ENCODE measurements at regions not wholly inside any gene's neighbourhood (a gene's known extent, or its start where the extent isn't known, plus 50 kb on each side); places are given as distances from the start of the nearest gene placed in this dataset.
"Not testable (repeated sequence)": the region's sequence is repeated elsewhere in the genome, so short reads cannot be mapped to it uniquely, and the experiment has no call there.

DNA sequence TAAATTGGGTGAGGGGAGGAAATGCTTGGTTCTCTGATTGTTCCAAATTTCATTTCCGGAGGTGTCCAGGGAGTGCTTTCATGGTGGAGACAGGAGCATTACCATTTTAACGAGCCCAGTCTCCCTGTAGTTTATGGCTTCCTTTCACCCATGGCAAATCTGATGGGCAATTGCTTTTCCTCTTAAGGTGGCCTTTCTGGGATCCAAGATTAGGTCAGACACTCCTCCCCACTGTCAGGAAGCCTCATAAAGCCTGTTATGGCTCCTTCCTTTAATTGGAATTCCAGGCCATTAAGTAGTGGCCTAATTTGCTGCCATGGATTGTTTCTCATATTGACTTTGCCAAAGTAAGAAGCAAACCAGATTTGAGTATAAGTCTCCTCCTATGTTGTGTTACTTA lies 157.8 kb downstream of the PDCD6IP start:
- no peak overlapping the region for H3K4me3 ChIP-seq (ENCODE audit: low read depth in 1 of 2, low read length in 2 of 2)
- no peak overlapping the region for H3K27ac ChIP-seq (ENCODE audit: low read depth, low read length)
- H3K27me3 ChIP-seq (ENCODE audit: control insufficient read depth in 1 of 2, insufficient read depth in 2 of 2, low read length in 2 of 2), result no peaks in the 10 kb centered on the region
- no peak overlapping the region for H3K9ac ChIP-seq (ENCODE audit: low read depth in 1 of 2, low read length in 2 of 2)
- H3K36me3 ChIP-seq (ENCODE audit: control insufficient read depth in 1 of 2, insufficient read depth in 2 of 2, low read length in 2 of 2), result no peaks in the 10 kb centered on the region
- H3K9me3 ChIP-seq (ENCODE audit: control insufficient read depth in 1 of 2, low read length in 2 of 2), result no peaks in the 10 kb centered on the region
- H3K4me1 ChIP-seq (ENCODE audit: control insufficient read depth in 1 of 2, insufficient read depth in 2 of 2, low read length in 2 of 2), result no peaks in the 10 kb centered on the region

- Histone ChIP-seq H3K9ac (ENCODE audit: low read depth in 1 of 2, low read length in 2 of 2) (no peak overlapping the region), H3K9me3 (ENCODE audit: control insufficient read depth in 1 of 2, low read length in 2 of 2) (no peaks in the 10 kb centered on the region), H3K4me3 (ENCODE audit: low read depth in 1 of 2, low read length in 2 of 2) (no peak overlapping the region), H3K27me3 (ENCODE audit: control insufficient read depth in 1 of 2, insufficient read depth in 2 of 2, low read length in 2 of 2) (no peaks in the 10 kb centered on the region), H3K36me3 (ENCODE audit: control insufficient read depth in 1 of 2, insufficient read depth in 2 of 2, low read length in 2 of 2) (no peaks in the 10 kb centered on the region), H3K4me1 (ENCODE audit: control insufficient read depth in 1 of 2, insufficient read depth in 2 of 2, low read length in 2 of 2) (no peaks in the 10 kb centered on the region), H3K27ac (ENCODE audit: low read depth, low read length) (no peak overlapping the region)
These were observed 158.3 kb downstream of the PDCD6IP start for GRCh38 chr3:33956776-33957175.

GRCh38 chr3:33957176-33957575 lies 158.7 kb downstream of the PDCD6IP start:
- no peaks in the 10 kb centered on the region for H3K36me3 ChIP-seq (ENCODE audit: control insufficient read depth in 1 of 2, insufficient read depth in 2 of 2, low read length in 2 of 2)
- no peaks in the 10 kb centered on the region for H3K27me3 ChIP-seq (ENCODE audit: control insufficient read depth in 1 of 2, insufficient read depth in 2 of 2, low read length in 2 of 2)
- no peaks in the 10 kb centered on the region for H3K4me1 ChIP-seq (ENCODE audit: control insufficient read depth in 1 of 2, insufficient read depth in 2 of 2, low read length in 2 of 2)
- no peak overlapping the region for H3K4me3 ChIP-seq (ENCODE audit: low read depth in 1 of 2, low read length in 2 of 2)
- no peak overlapping the region for H3K9ac ChIP-seq (ENCODE audit: low read depth in 1 of 2, low read length in 2 of 2)
- no peaks in the 10 kb centered on the region for H3K9me3 ChIP-seq (ENCODE audit: control insufficient read depth in 1 of 2, low read length in 2 of 2)
- H3K27ac ChIP-seq (ENCODE audit: low read depth, low read length), result no peak overlapping the region

GRCh38 chr3:33958661-33959060 lies 160.2 kb downstream of the PDCD6IP start:
- H3K27me3 ChIP-seq (ENCODE audit: control insufficient read depth in 1 of 2, insufficient read depth in 2 of 2, low read length in 2 of 2), result no peaks in the 10 kb centered on the region
- H3K4me1 ChIP-seq (ENCODE audit: control insufficient read depth in 1 of 2, insufficient read depth in 2 of 2, low read length in 2 of 2), result no peaks in the 10 kb centered on the region
- H3K9ac ChIP-seq (ENCODE audit: low read depth in 1 of 2, low read length in 2 of 2), result no peak overlapping the region
- no peak overlapping the region for H3K27ac ChIP-seq (ENCODE audit: low read depth, low read length)
- no peaks in the 10 kb centered on the region for H3K36me3 ChIP-seq (ENCODE audit: control insufficient read depth in 1 of 2, insufficient read depth in 2 of 2, low read length in 2 of 2)
- H3K9me3 ChIP-seq (ENCODE audit: control insufficient read depth in 1 of 2, low read length in 2 of 2), result no peaks in the 10 kb centered on the region
- H3K4me3 ChIP-seq (ENCODE audit: low read depth in 1 of 2, low read length in 2 of 2), result no peak overlapping the region

GRCh38 chr3:33962396-33962795 lies 164.0 kb downstream of the PDCD6IP start:
- Histone ChIP-seq H3K4me1 (ENCODE audit: control insufficient read depth in 1 of 2, insufficient read depth in 2 of 2, low read length in 2 of 2) (no peaks in the 10 kb centered on the region), H3K9ac (ENCODE audit: low read depth in 1 of 2, low read length in 2 of 2) (no peak overlapping the region), H3K27me3 (ENCODE audit: control insufficient read depth in 1 of 2, insufficient read depth in 2 of 2, low read length in 2 of 2) (no peaks in the 10 kb centered on the region), H3K27ac (ENCODE audit: low read depth, low read length) (no peak overlapping the region), H3K36me3 (ENCODE audit: control insufficient read depth in 1 of 2, insufficient read depth in 2 of 2, low read length in 2 of 2) (no peaks in the 10 kb centered on the region), H3K4me3 (ENCODE audit: low read depth in 1 of 2, low read length in 2 of 2) (no peak overlapping the region), H3K9me3 (ENCODE audit: control insufficient read depth in 1 of 2, low read length in 2 of 2) (no peaks in the 10 kb centered on the region)

DNA sequence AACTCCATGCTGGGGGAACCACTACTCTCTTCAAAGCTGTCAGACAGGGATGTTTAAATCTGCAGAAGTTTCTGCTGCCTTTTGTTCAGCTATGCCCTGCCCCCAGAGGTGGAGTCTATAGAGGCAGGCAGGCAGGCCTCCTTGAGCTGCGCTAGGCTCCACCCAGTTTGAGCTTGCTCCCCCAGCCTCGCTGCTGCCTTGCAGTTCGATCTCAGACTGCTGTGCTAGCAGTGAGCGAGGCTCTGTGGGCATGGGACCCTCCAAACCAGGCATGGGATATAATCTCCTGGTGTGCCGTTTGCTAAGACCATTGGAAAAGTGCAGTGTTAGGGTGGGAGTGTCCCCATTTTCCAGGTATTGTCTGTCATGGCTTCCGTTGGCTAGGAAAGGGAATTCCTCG lies 171.8 kb downstream of the PDCD6IP start:
- H3K9me3 ChIP-seq (ENCODE audit: control insufficient read depth in 1 of 2, low read length in 2 of 2); H3K9ac ChIP-seq (ENCODE audit: low read depth in 1 of 2, low read length in 2 of 2); H3K36me3 ChIP-seq (ENCODE audit: control insufficient read depth in 1 of 2, insufficient read depth in 2 of 2, low read length in 2 of 2): not testable (repeated sequence)

DNA sequence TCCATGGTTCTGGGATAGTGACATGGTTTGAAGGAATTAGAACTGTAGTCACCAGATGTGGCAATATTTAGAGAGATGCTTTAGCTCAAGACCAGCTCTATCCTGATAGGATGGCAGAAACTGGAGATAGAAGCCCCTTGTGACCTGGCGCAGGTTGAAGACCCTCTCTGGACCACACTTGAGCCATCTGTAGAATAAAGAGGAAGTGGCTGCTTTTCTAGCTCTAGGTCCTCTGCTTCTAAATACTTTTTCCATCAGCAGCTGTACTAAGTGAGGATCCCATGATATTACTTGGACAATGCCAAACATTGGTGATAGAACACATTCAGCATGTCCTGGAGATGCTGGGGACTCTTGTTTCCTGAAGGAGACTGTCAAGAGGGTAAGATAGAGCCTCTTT lies 172.6 kb downstream of the PDCD6IP start:
- no peaks in the 10 kb centered on the region for H3K4me1 ChIP-seq (ENCODE audit: control insufficient read depth in 1 of 2, insufficient read depth in 2 of 2, low read length in 2 of 2)
- no peak overlapping the region for H3K9ac ChIP-seq (ENCODE audit: low read depth in 1 of 2, low read length in 2 of 2)
- no peak overlapping the region for H3K4me3 ChIP-seq (ENCODE audit: low read depth in 1 of 2, low read length in 2 of 2)
- no peaks in the 10 kb centered on the region for H3K36me3 ChIP-seq (ENCODE audit: control insufficient read depth in 1 of 2, insufficient read depth in 2 of 2, low read length in 2 of 2)
- H3K27me3 ChIP-seq (ENCODE audit: control insufficient read depth in 1 of 2, insufficient read depth in 2 of 2, low read length in 2 of 2), result no peaks in the 10 kb centered on the region
- H3K27ac ChIP-seq (ENCODE audit: low read depth, low read length), result no peak overlapping the region
- H3K9me3 ChIP-seq (ENCODE audit: control insufficient read depth in 1 of 2, low read length in 2 of 2), result peaks cover 0 to 4% of the 10 kb centered on the region in 2 donors

More for the DNA sequence above, 171.8 kb downstream of the PDCD6IP start:
- H3K4me1 ChIP-seq (ENCODE audit: control insufficient read depth in 1 of 2, insufficient read depth in 2 of 2, low read length in 2 of 2); H3K27ac ChIP-seq (ENCODE audit: low read depth, low read length); H3K27me3 ChIP-seq (ENCODE audit: control insufficient read depth in 1 of 2, insufficient read depth in 2 of 2, low read length in 2 of 2); H3K4me3 ChIP-seq (ENCODE audit: low read depth in 1 of 2, low read length in 2 of 2): not testable (repeated sequence)

DNA sequence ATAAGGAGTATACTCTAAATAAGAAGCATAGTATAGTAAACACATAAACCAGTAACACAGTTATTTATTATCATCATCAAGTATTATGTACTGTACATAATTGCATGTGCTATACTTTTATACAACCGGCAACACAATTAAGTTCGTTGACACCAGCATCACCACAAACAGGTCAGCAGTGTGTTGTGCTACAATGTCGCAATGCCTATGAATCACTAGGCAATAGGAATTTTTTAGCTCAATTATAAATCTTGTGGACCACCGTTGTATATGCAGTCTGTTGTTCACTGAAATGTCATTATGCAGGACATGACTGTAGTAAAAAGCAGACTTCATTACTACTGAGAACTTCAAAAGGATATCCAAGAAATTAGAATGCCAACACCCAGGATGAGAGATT lies 177.0 kb downstream of the PDCD6IP start:
- no peaks in the 10 kb centered on the region for H3K27me3 ChIP-seq (ENCODE audit: control insufficient read depth in 1 of 2, insufficient read depth in 2 of 2, low read length in 2 of 2)
- no peaks in the 10 kb centered on the region for H3K4me1 ChIP-seq (ENCODE audit: control insufficient read depth in 1 of 2, insufficient read depth in 2 of 2, low read length in 2 of 2)
- H3K4me3 ChIP-seq (ENCODE audit: low read depth in 1 of 2, low read length in 2 of 2), result no peak overlapping the region
- peaks cover 0 to 3% of the 10 kb centered on the region in 2 donors for H3K9me3 ChIP-seq (ENCODE audit: control insufficient read depth in 1 of 2, low read length in 2 of 2)
- H3K36me3 ChIP-seq (ENCODE audit: control insufficient read depth in 1 of 2, insufficient read depth in 2 of 2, low read length in 2 of 2), result no peaks in the 10 kb centered on the region
- no peak overlapping the region for H3K9ac ChIP-seq (ENCODE audit: low read depth in 1 of 2, low read length in 2 of 2)
- H3K27ac ChIP-seq (ENCODE audit: low read depth, low read length), result no peak overlapping the region

DNA sequence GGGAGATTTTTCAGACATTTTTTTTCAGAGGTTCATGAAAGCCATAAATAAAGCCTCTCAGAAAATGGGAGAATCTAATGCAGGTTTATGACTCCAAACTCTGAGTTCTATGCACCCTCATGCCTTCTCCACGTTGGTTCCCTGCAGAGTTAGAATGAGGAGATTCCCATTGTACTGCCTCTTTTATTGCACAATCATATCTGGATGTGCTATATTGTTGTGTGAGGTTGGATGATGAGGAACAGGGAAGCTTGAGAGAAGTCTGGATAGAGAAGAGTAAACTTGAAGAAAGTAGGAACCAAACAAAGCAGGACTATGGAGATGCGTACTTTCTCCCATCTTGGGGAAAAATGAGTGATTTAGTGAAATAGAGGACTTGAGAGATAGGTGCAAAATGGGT lies 178.8 kb downstream of the PDCD6IP start:
- no peaks in the 10 kb centered on the region for H3K9me3 ChIP-seq (ENCODE audit: control insufficient read depth in 1 of 2, low read length in 2 of 2)

DNA sequence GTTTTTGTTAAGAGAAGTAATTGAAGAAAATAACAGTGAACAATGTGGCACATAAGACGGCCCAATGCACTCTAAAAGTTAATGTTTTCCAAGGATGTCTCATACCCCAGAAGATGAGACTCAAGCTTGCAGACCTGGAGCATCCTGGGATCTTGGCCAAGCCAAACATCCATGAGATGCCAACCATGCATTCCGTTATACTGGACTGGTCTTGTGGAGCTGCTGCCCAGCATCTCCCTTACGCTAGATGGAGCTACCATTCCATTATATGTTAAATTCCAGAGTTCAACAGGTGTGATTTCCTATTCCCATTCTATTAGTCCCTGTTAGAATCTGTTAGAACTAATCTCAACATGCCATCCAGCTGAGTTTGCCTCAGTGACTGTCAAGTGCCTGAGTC lies 181.8 kb downstream of the PDCD6IP start:
- no peaks in the 10 kb centered on the region for H3K4me1 ChIP-seq (ENCODE audit: control insufficient read depth in 1 of 2, insufficient read depth in 2 of 2, low read length in 2 of 2)
- H3K27me3 ChIP-seq (ENCODE audit: control insufficient read depth in 1 of 2, insufficient read depth in 2 of 2, low read length in 2 of 2), result no peaks in the 10 kb centered on the region
- no peaks in the 10 kb centered on the region for H3K36me3 ChIP-seq (ENCODE audit: control insufficient read depth in 1 of 2, insufficient read depth in 2 of 2, low read length in 2 of 2)
- H3K27ac ChIP-seq (ENCODE audit: low read depth, low read length), result no peak overlapping the region
- no peak overlapping the region for H3K9ac ChIP-seq (ENCODE audit: low read depth in 1 of 2, low read length in 2 of 2)
- H3K4me3 ChIP-seq (ENCODE audit: low read depth in 1 of 2, low read length in 2 of 2), result no peak overlapping the region
- H3K9me3 ChIP-seq (ENCODE audit: control insufficient read depth in 1 of 2, low read length in 2 of 2), result no peaks in the 10 kb centered on the region

More for the DNA sequence above, 178.8 kb downstream of the PDCD6IP start:
- Histone ChIP-seq H3K27me3 (ENCODE audit: control insufficient read depth in 1 of 2, insufficient read depth in 2 of 2, low read length in 2 of 2) (no peaks in the 10 kb centered on the region), H3K9ac (ENCODE audit: low read depth in 1 of 2, low read length in 2 of 2) (no peak overlapping the region), H3K4me3 (ENCODE audit: low read depth in 1 of 2, low read length in 2 of 2) (no peak overlapping the region), H3K36me3 (ENCODE audit: control insufficient read depth in 1 of 2, insufficient read depth in 2 of 2, low read length in 2 of 2) (no peaks in the 10 kb centered on the region), H3K27ac (ENCODE audit: low read depth, low read length) (no peak overlapping the region), H3K4me1 (ENCODE audit: control insufficient read depth in 1 of 2, insufficient read depth in 2 of 2, low read length in 2 of 2) (no peaks in the 10 kb centered on the region)

DNA sequence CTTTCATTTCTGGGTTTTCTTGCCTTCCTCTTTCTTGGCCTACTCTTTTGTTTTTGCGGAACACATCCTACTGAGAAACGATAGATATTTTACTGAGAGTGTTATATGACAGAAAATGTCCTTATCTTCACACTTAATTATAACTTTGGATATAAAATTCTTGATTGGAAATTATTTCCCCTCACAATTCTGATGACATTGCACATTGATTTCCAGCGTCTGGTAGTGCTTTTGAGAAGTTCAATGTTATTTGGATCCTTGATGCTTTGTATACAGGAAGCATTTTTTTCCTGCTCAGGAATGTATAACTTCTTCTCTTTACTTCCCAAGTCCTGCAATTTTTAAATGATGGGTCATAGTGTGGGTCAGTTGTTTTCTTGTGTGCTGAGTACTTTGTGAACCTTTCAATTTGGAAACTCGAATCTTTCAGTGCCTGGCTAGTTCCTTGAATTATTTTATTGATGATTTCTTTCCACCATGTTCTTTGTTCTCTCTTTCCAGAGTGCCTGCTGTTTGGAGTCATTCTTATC lies 183.9 kb downstream of the PDCD6IP start:
- Histone ChIP-seq H3K36me3 (ENCODE audit: control insufficient read depth in 1 of 2, insufficient read depth in 2 of 2, low read length in 2 of 2) (no peaks in the 10 kb centered on the region), H3K9me3 (ENCODE audit: control insufficient read depth in 1 of 2, low read length in 2 of 2) (no peaks in the 10 kb centered on the region), H3K4me3 (ENCODE audit: low read depth in 1 of 2, low read length in 2 of 2) (no peak overlapping the region), H3K27me3 (ENCODE audit: control insufficient read depth in 1 of 2, insufficient read depth in 2 of 2, low read length in 2 of 2) (no peaks in the 10 kb centered on the region), H3K4me1 (ENCODE audit: control insufficient read depth in 1 of 2, insufficient read depth in 2 of 2, low read length in 2 of 2) (no peaks in the 10 kb centered on the region), H3K9ac (ENCODE audit: low read depth in 1 of 2, low read length in 2 of 2) (no peak overlapping the region), H3K27ac (ENCODE audit: low read depth, low read length) (no peak overlapping the region)
